PC-3 (cell line): ENCODE measurements at regions not wholly inside any gene's neighbourhood (a gene's known extent, or its start where the extent isn't known, plus 50 kb on each side); places are given as distances from the start of the nearest gene placed in this dataset.

Source experiments
- ATAC-seq: fragments of 200-7000 bp; cut with Tn5 transposase; 2 replicates; pipeline ENCODE4 v1.9.1; 2020; ENCODE audit warnings: mild to moderate bottlenecking, moderate library complexity
- BruUV-seq: library from RNA; stranded (reverse); fragments of 400-500 nt; replicated peaks from 2 replicates; lab custom pipeline; 2021; lab: Mats Ljungman, UMichigan
- CTCF ChIA-PET: fragments of 300-600 bp; sonication (Branson Sonifier 250); formaldehyde crosslinking; loops from one replicate; lab custom pipeline; 2022; ENCODE audit warnings: antibody characterized with exemption; lab: Charles Lee
- POLR2A ChIA-PET: fragments of 300-600 bp; sonication (Branson Sonifier 250); formaldehyde crosslinking; loops from one replicate; lab custom pipeline; 2022; ENCODE audit warnings: antibody characterized with exemption; ENCODE audit not compliant: unreplicated experiment; lab: Charles Lee
- DNase-seq: peaks from one replicate; pipeline ENCODE4 v3.0.0-alpha.2; 2015
- H2AFZ ChIP-seq: fragments of 300-600 bp; sonication (generic); 2 replicates; pipeline ENCODE4 v1.6.0; 2016; ENCODE audit warnings: antibody characterized with exemption, low read length
- H3F3A ChIP-seq: fragments of 300-600 bp; sonication (generic); one replicate; pipeline ENCODE4 v1.6.0; 2017; ENCODE audit warnings: antibody characterized with exemption, low read length, control low read depth, mild to moderate bottlenecking; ENCODE audit not compliant: unreplicated experiment
- H3K27ac ChIP-seq: fragments of 300-600 bp; sonication (generic); 2 replicates; pipeline ENCODE4 v1.5.1; 2016; ENCODE audit warnings: mild to moderate bottlenecking, low read length
- H3K27me3 ChIP-seq: fragments of 300-600 bp; sonication (generic); 2 replicates; pipeline ENCODE4 v1.6.1; 2016; ENCODE audit warnings: low read length, mixed read lengths
- H3K36me3 ChIP-seq: fragments of 300-600 bp; sonication (generic); 2 replicates; pipeline ENCODE4 v1.6.1; 2016; ENCODE audit warnings: low read depth, mixed run types, low read length, mixed read lengths
- H3K4me1 ChIP-seq: fragments of 300-600 bp; sonication (generic); 2 replicates; pipeline ENCODE4 v1.5.1; 2016; ENCODE audit warnings: low read length; ENCODE audit not compliant: insufficient read depth
- H3K4me2 ChIP-seq: fragments of 300-600 bp; sonication (generic); 2 replicates; pipeline ENCODE4 v1.6.0; 2016; ENCODE audit warnings: low read length
- H3K4me3 ChIP-seq: fragments of 300-600 bp; sonication (generic); 2 replicates; pipeline ENCODE4 v1.5.1; 2016; ENCODE audit warnings: mild to moderate bottlenecking, low read length, mixed read lengths
- H3K79me2 ChIP-seq: fragments of 300-600 bp; sonication (generic); 2 replicates; pipeline ENCODE4 v1.6.1; 2017; ENCODE audit warnings: low read length, mixed read lengths
- H3K9ac ChIP-seq: fragments of 300-600 bp; sonication (generic); 2 replicates; pipeline ENCODE4 v1.6.0; 2016; ENCODE audit warnings: mild to moderate bottlenecking, low read length
- H3K9me2 ChIP-seq: fragments of 300-600 bp; sonication (generic); replicated peaks from 2 replicates; pipeline ENCODE4 v1.6.1; 2016; ENCODE audit warnings: mixed run types, low read length, mixed read lengths
- H3K9me3 ChIP-seq: fragments of 300-600 bp; sonication (generic); 2 replicates; pipeline ENCODE4 v1.6.1; 2016; ENCODE audit warnings: low read length, mixed read lengths
- H4K20me1 ChIP-seq: fragments of 300-600 bp; sonication (generic); 2 replicates; pipeline ENCODE4 v1.6.1; 2016; ENCODE audit warnings: low read length, mixed read lengths
- CTCF ChIP-seq: fragments of 300-600 bp; sonication (generic); conservative IDR thresholded peaks from 2 replicates; pipeline ENCODE4 v1.5.1; 2017; ENCODE audit warnings: antibody characterized with exemption, low read depth, mild to moderate bottlenecking, low read length
- EZH2 ChIP-seq: fragments of 300-600 bp; sonication (generic); IDR thresholded peaks from one replicate; pipeline ENCODE4 v1.6.1; 2017; ENCODE audit warnings: antibody characterized with exemption, mild to moderate bottlenecking, low read length; ENCODE audit not compliant: unreplicated experiment
- EZH2phosphoT487 ChIP-seq: fragments of 300-600 bp; sonication (generic); IDR thresholded peaks from 2 replicates; pipeline ENCODE4 v1.6.1; 2018; ENCODE audit warnings: mild to moderate bottlenecking, antibody characterized with exemption, low read length, borderline replicate concordance
- intact Hi-C: fragments of 100-400 bp; cut with micrococcal nuclease; formaldehyde crosslinking; loops from 2 replicates; pipeline ENCODE4 v1.9.0; 2023

DNA sequence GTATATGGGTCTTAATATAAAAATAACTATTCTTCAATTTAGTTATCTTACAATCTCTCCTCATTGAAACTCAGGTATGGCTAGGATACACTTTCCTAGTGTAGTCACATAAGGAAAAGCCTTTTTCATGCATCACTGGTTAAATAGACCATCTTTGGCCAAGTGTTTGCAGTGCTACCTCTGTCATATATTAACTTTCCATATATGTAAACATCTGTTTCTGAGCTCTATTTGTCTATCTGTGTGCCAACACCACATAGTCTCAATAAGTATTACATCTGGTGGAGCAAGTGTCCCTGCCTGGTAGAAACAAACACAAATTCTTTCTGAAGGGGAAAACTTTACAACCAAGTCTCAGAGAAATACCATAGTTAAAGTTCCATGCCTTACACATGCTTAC, 134.6 kb downstream of the TSEN15 start:
- Histone ChIP-seq H3K9ac (no peak overlapping the region), H3K27me3 (peaks cover 23% of the 10 kb centered on the region), H3K4me3 (no peak overlapping the region), H4K20me1 (no peaks in the 10 kb centered on the region), H3F3A (no peaks in the 10 kb centered on the region), H3K36me3 (no peaks in the 10 kb centered on the region), H3K4me1 (no peaks in the 10 kb centered on the region), H3K9me3 (no peaks in the 10 kb centered on the region), H3K9me2 (no peaks in the 10 kb centered on the region), H3K79me2 (no peaks in the 10 kb centered on the region), H3K4me2 (no peak overlapping the region), H3K27ac (no peak overlapping the region), H2AFZ (no peak overlapping the region)
- ChIA-PET CTCF (no interaction called here), POLR2A (no interaction called here)
- intact Hi-C loops: no loop called here
- ATAC-seq (no peak), DNase-seq (no peak)
- TF ChIP-seq EZH2 (no peak), EZH2phosphoT487 (no peak), CTCF (no peak)
- no TSS peak for BruUV-seq

- H3K27me3 ChIP-seq: peaks cover 29% of the 10 kb centered on the region
- no peaks in the 10 kb centered on the region for H3K4me1 ChIP-seq
- intact Hi-C loops: no loop called here
- no peaks in the 10 kb centered on the region for H3K9me2 ChIP-seq
- no peak overlapping the region for H2AFZ ChIP-seq
- H3K79me2 ChIP-seq: no peaks in the 10 kb centered on the region
- BruUV-seq: no TSS peak
- H3F3A ChIP-seq: no peaks in the 10 kb centered on the region
- no peaks in the 10 kb centered on the region for H3K9me3 ChIP-seq
- H3K9ac ChIP-seq: no peak overlapping the region
- no peak overlapping the region for H3K4me3 ChIP-seq
- ChIA-PET CTCF (no interaction called here), POLR2A (no interaction called here)
- no peak for ATAC-seq
- TF ChIP-seq EZH2 (no peak), CTCF (no peak), EZH2phosphoT487 (no peak)
- DNase-seq: no peak
- H3K4me2 ChIP-seq: no peak overlapping the region
- no peaks in the 10 kb centered on the region for H3K36me3 ChIP-seq
- H4K20me1 ChIP-seq: no peaks in the 10 kb centered on the region
- H3K27ac ChIP-seq: no peak overlapping the region
Observed at GRCh38 chr1:184187097-184187496, 135.6 kb downstream of the TSEN15 start.

DNA sequence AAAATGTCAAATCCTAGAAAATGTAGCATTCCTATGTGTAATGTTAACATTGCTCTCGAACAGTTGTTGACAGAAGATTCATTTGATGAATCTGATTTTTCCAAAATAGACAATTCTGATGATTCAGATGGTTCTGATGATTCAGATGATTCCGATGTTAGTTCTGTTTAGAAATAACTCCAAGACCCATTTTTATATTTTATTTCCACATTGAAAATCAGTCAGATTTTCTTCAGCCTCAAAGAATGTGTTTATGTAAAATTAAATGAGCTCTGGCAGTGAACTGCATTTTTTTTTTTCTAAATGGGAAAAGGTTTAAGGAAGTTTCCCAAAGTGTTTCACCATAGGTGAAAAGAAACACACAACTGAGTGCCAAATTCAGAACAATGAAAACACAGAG, 136.5 kb downstream of the TSEN15 start:
- ChIA-PET POLR2A (no interaction called here), CTCF (no interaction called here)
- Histone ChIP-seq H3K4me2 (no peak overlapping the region), H3K9me3 (no peaks in the 10 kb centered on the region), H3K4me1 (no peaks in the 10 kb centered on the region), H2AFZ (no peak overlapping the region), H3K79me2 (no peaks in the 10 kb centered on the region), H3F3A (no peaks in the 10 kb centered on the region), H4K20me1 (no peaks in the 10 kb centered on the region), H3K9ac (no peak overlapping the region), H3K27ac (no peak overlapping the region), H3K36me3 (no peaks in the 10 kb centered on the region), H3K4me3 (no peak overlapping the region), H3K27me3 (peaks cover 27% of the 10 kb centered on the region), H3K9me2 (no peaks in the 10 kb centered on the region)
- intact Hi-C loops: no loop called here
- DNase-seq: no peak
- no TSS peak for BruUV-seq
- TF ChIP-seq CTCF (no peak), EZH2phosphoT487 (no peak), EZH2 (no peak)
- ATAC-seq: no peak
